ENCODE measurements at regions not wholly inside any gene's neighbourhood (a gene's known extent, or its start where the extent isn't known, plus 50 kb on each side); places are given as distances from the start of the nearest gene placed in this dataset.

- no peak for TF ChIP-seq EP300 (conservative IDR thresholded peaks at IDR 0.05; ENCODE audit: poor library complexity, severe bottlenecking)
- TF ChIP-seq MXI1 (conservative IDR thresholded peaks at IDR 0.05; ENCODE audit: poor library complexity, severe bottlenecking) = no peak
- Histone ChIP-seq H3K9me3 (ENCODE audit: low read length) (no peaks in the 10 kb centered on the region), H3K79me2 (replicated peaks; ENCODE audit: insufficient read depth, low read length) (no peaks in the 10 kb centered on the region), H3K9ac (ENCODE audit: low read length) (no peak overlapping the region), H3K4me3 (ENCODE audit: low read length) (no peak overlapping the region), H3K36me3 (ENCODE audit: insufficient read depth, low read length) (no peaks in the 10 kb centered on the region), H3K4me2 (ENCODE audit: low read length) (no peak overlapping the region), H3F3A (ENCODE audit: insufficient read depth, low read length, poor library complexity, severe bottlenecking) (no peaks in the 10 kb centered on the region), H3K27ac (ENCODE audit: low read length) (no peak overlapping the region), H2AFZ (ENCODE audit: low read depth, low read length) (no peak overlapping the region), H4K20me1 (ENCODE audit: insufficient read depth) (no peaks in the 10 kb centered on the region), H3K27me3 (ENCODE audit: insufficient read depth, low read depth, low read length) (no peaks in the 10 kb centered on the region), H3K9me2 (ENCODE audit: insufficient read depth, low read length) (no peaks in the 10 kb centered on the region)
Measured at GRCh38 chr11:115959081-115959486, 454.9 kb upstream of the CADM1 start.

GRCh38 chr11:115958089-115959000 is 454.1 kb upstream of the CADM1 start:
- no peak overlapping the region for H3K9ac ChIP-seq (ENCODE audit: low read length)
- H4K20me1 ChIP-seq (ENCODE audit: insufficient read depth) = no peaks in the 10 kb centered on the region
- no peaks in the 10 kb centered on the region for H3K79me2 ChIP-seq (replicated peaks; ENCODE audit: insufficient read depth, low read length)
- H3K36me3 ChIP-seq (ENCODE audit: insufficient read depth, low read length) = no peaks in the 10 kb centered on the region
- H3K4me3 ChIP-seq (ENCODE audit: low read length) = no peak overlapping the region
- no peak overlapping the region for H3K4me2 ChIP-seq (ENCODE audit: low read length)
- H3K27ac ChIP-seq (ENCODE audit: low read length) = no peak overlapping the region
- H3K27me3 ChIP-seq (ENCODE audit: insufficient read depth, low read depth, low read length) = no peaks in the 10 kb centered on the region
- H3F3A ChIP-seq (ENCODE audit: insufficient read depth, low read length, poor library complexity, severe bottlenecking) = no peaks in the 10 kb centered on the region
- TF ChIP-seq EZH2 (IDR thresholded peaks at IDR 0.05; ENCODE audit: borderline replicate concordance, insufficient read depth, low read length, poor library complexity, severe bottlenecking) = no peak
- TF ChIP-seq SMC3 (conservative IDR thresholded peaks at IDR 0.05; ENCODE audit: poor library complexity) = no peak
- no peak for TF ChIP-seq CTCF (IDR thresholded peaks at IDR 0.05; ENCODE audit: poor library complexity, severe bottlenecking)
- TF ChIP-seq MXI1 (conservative IDR thresholded peaks at IDR 0.05; ENCODE audit: poor library complexity, severe bottlenecking) = no peak
- no peak overlapping the region for H2AFZ ChIP-seq (ENCODE audit: low read depth, low read length)
- no peaks in the 10 kb centered on the region for H3K9me2 ChIP-seq (ENCODE audit: insufficient read depth, low read length)
- H3K9me3 ChIP-seq (ENCODE audit: low read length) = no peaks in the 10 kb centered on the region

- H3K27ac ChIP-seq (ENCODE audit: low read length) = no peak overlapping the region
- no peak for TF ChIP-seq REST (IDR thresholded peaks at IDR 0.05; ENCODE audit: borderline replicate concordance)
- no peak for TF ChIP-seq EP300 (conservative IDR thresholded peaks at IDR 0.05; ENCODE audit: poor library complexity, severe bottlenecking)
- no peak for TF ChIP-seq CTCF (IDR thresholded peaks at IDR 0.05; ENCODE audit: poor library complexity, severe bottlenecking)
- TF ChIP-seq RAD21 (conservative IDR thresholded peaks at IDR 0.05) = no peak
- no peak for TF ChIP-seq SMC3 (conservative IDR thresholded peaks at IDR 0.05; ENCODE audit: poor library complexity)
- TF ChIP-seq POLR2AphosphoS5 (IDR thresholded peaks at IDR 0.05) = no peak
- TF ChIP-seq TAF1 (IDR thresholded peaks at IDR 0.05; ENCODE audit: low read depth) = no peak
- TF ChIP-seq MXI1 (conservative IDR thresholded peaks at IDR 0.05; ENCODE audit: poor library complexity, severe bottlenecking) = no peak
- TF ChIP-seq EZH2 (IDR thresholded peaks at IDR 0.05; ENCODE audit: borderline replicate concordance, insufficient read depth, low read length, poor library complexity, severe bottlenecking) = no peak
Measured at GRCh38 chr11:115955803-115956202, 451.6 kb upstream of the CADM1 start.

More at GRCh38 chr11:115955803-115956202, 451.6 kb upstream of the CADM1 start:
- Histone ChIP-seq H4K20me1 (ENCODE audit: insufficient read depth) (no peaks in the 10 kb centered on the region), H3K4me2 (ENCODE audit: low read length) (no peak overlapping the region), H3K79me2 (replicated peaks; ENCODE audit: insufficient read depth, low read length) (no peaks in the 10 kb centered on the region), H3K4me3 (ENCODE audit: low read length) (no peak overlapping the region), H2AFZ (ENCODE audit: low read depth, low read length) (no peak overlapping the region), H3K9ac (ENCODE audit: low read length) (no peak overlapping the region), H3K9me3 (ENCODE audit: low read length) (no peaks in the 10 kb centered on the region), H3F3A (ENCODE audit: insufficient read depth, low read length, poor library complexity, severe bottlenecking) (no peaks in the 10 kb centered on the region), H3K27me3 (ENCODE audit: insufficient read depth, low read depth, low read length) (no peaks in the 10 kb centered on the region), H3K36me3 (ENCODE audit: insufficient read depth, low read length) (no peaks in the 10 kb centered on the region), H3K9me2 (ENCODE audit: insufficient read depth, low read length) (no peaks in the 10 kb centered on the region)

Data from neural cell (in vitro differentiated cells).